ENCODE measurements at regions not wholly inside any gene's neighbourhood (a gene's known extent, or its start where the extent isn't known, plus 50 kb on each side); places are given as distances from the start of the nearest gene placed in this dataset.

DNA sequence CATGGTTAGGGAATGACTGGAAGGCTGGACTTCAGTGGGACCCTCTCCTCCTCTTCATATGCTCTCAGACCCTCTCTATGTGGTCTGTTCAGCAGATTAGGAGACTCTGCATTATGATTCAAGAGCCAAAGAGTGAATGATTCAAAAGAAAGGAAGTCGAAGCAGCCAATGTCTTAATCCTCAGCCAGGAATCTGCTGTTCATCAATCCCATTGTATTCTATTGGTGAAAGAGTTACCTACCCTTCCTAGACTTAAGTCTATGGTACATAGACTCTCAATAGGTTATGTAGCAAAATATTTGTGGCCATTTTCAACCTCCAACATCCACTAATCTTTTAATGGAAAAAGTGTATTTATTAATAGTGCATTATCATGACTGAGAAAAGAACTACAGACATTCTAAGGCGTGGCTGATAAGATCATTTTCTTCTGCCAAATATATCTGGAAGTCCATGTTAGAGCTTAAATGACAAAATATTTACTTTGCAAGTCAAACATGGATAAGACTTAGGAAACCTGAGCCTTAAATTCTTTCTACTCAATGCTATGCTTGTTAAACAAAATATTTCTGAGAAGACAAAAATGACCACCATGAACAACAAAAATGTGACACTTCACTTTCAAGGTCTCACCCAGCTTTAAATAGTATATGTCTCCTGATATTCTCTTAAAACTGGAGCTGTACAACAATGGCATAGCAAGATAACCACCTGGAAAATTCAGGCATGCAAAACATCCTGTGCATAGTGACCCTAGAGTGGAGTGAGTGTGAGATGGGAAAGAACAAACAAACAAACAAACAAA is 1100.6 kb downstream of the GALC start (continued):
- TF ChIP-seq, protein P1, sequence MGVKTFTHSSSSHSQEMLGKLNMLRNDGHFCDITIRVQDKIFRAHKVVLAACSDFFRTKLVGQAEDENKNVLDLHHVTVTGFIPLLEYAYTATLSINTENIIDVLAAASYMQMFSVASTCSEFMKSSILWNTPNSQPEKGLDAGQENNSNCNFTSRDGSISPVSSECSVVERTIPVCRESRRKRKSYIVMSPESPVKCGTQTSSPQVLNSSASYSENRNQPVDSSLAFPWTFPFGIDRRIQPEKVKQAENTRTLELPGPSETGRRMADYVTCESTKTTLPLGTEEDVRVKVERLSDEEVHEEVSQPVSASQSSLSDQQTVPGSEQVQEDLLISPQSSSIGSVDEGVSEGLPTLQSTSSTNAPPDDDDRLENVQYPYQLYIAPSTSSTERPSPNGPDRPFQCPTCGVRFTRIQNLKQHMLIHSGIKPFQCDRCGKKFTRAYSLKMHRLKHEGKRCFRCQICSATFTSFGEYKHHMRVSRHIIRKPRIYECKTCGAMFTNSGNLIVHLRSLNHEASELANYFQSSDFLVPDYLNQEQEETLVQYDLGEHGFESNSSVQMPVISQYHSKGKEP (CRISPR knock-in tag; IDR thresholded peaks at IDR 0.05) = no peak
- TF ChIP-seq LBX2 (CRISPR knock-in tag; IDR thresholded peaks at IDR 0.05; ENCODE audit: borderline replicate concordance) (no peak), HOXD1 (CRISPR knock-in tag; IDR thresholded peaks at IDR 0.05) (no peak), ZMYM4 (CRISPR knock-in tag; IDR thresholded peaks at IDR 0.05) (peak; percentile 18; the same call in 1 of the 2 replicates), ZNF468 (CRISPR knock-in tag; IDR thresholded peaks at IDR 0.05) (no peak), ZNF275 (CRISPR knock-in tag; IDR thresholded peaks at IDR 0.05; ENCODE audit: borderline replicate concordance) (no peak), ATAD3A (CRISPR knock-in tag; IDR thresholded peaks at IDR 0.05) (no peak), ZNF891 (CRISPR knock-in tag; IDR thresholded peaks at IDR 0.05) (no peak), TFDP1 (CRISPR knock-in tag; IDR thresholded peaks at IDR 0.05; ENCODE audit: borderline replicate concordance) (no peak), DMAP1 (CRISPR knock-in tag; IDR thresholded peaks at IDR 0.05) (no peak), ZNF556 (CRISPR knock-in tag; IDR thresholded peaks at IDR 0.05; ENCODE audit: borderline replicate concordance) (no peak), ATF2 (CRISPR knock-in tag; IDR thresholded peaks at IDR 0.05) (0 out of 2 replicates have a peak, but pooled peaks have one; percentile 41), PPARG (CRISPR knock-in tag; conservative IDR thresholded peaks at IDR 0.05) (no peak), GATAD1 (CRISPR knock-in tag; IDR thresholded peaks at IDR 0.05) (peak; percentile 34; the same call in 1 of the 2 replicates), PAF1 (CRISPR knock-in tag; IDR thresholded peaks at IDR 0.05) (no peak)
- TF ChIP-seq, protein P2, sequence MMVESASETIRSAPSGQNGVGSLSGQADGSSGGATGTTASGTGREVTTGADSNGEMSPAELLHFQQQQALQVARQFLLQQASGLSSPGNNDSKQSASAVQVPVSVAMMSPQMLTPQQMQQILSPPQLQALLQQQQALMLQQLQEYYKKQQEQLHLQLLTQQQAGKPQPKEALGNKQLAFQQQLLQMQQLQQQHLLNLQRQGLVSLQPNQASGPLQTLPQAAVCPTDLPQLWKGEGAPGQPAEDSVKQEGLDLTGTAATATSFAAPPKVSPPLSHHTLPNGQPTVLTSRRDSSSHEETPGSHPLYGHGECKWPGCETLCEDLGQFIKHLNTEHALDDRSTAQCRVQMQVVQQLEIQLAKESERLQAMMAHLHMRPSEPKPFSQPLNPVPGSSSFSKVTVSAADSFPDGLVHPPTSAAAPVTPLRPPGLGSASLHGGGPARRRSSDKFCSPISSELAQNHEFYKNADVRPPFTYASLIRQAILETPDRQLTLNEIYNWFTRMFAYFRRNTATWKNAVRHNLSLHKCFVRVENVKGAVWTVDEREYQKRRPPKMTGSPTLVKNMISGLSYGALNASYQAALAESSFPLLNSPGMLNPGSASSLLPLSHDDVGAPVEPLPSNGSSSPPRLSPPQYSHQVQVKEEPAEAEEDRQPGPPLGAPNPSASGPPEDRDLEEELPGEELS (CRISPR knock-in tag; IDR thresholded peaks at IDR 0.05) = peak; percentile 78
- TF ChIP-seq, protein P3, sequence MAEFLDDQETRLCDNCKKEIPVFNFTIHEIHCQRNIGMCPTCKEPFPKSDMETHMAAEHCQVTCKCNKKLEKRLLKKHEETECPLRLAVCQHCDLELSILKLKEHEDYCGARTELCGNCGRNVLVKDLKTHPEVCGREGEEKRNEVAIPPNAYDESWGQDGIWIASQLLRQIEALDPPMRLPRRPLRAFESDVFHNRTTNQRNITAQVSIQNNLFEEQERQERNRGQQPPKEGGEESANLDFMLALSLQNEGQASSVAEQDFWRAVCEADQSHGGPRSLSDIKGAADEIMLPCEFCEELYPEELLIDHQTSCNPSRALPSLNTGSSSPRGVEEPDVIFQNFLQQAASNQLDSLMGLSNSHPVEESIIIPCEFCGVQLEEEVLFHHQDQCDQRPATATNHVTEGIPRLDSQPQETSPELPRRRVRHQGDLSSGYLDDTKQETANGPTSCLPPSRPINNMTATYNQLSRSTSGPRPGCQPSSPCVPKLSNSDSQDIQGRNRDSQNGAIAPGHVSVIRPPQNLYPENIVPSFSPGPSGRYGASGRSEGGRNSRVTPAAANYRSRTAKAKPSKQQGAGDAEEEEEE (CRISPR knock-in tag; IDR thresholded peaks at IDR 0.05; ENCODE audit: borderline replicate concordance) = no peak
- TF ChIP-seq, protein P4, sequence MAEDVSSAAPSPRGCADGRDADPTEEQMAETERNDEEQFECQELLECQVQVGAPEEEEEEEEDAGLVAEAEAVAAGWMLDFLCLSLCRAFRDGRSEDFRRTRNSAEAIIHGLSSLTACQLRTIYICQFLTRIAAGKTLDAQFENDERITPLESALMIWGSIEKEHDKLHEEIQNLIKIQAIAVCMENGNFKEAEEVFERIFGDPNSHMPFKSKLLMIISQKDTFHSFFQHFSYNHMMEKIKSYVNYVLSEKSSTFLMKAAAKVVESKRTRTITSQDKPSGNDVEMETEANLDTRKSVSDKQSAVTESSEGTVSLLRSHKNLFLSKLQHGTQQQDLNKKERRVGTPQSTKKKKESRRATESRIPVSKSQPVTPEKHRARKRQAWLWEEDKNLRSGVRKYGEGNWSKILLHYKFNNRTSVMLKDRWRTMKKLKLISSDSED (CRISPR knock-in tag; IDR thresholded peaks at IDR 0.05) = no peak
